ENCODE measurements at regions not wholly inside any gene's neighbourhood (a gene's known extent, or its start where the extent isn't known, plus 50 kb on each side); places are given as distances from the start of the nearest gene placed in this dataset.

GRCh38 chr22:26985206-26985605 lies 327.8 kb downstream of the MIAT start:
- Histone ChIP-seq H3K4me1 (peaks cover 0 to 7% (median 3%) of the 10 kb centered on the region in 4 donors), H3K27ac (no peak overlapping the region), H3K9me3 (no peaks in the 10 kb centered on the region), H3K4me3 (no peak overlapping the region), H3K36me3 (no peaks in the 10 kb centered on the region), H3K27me3 (peaks cover 0 to 10% (median 0%) of the 10 kb centered on the region in 3 donors)
- DNase-seq: no peak
- WGBS, 5 donors: 63 to 93% (median 84%) methylated on average over 2 of the region's 2 CpGs
- intact Hi-C loops (cut with DNase I; ENCODE audit: low total_unique reads): no loop called here
- TF ChIP-seq CTCF (IDR thresholded peaks at IDR 0.05) (no peak), EP300 (IDR thresholded peaks at IDR 0.05) (no peak), POLR2AphosphoS5 (IDR thresholded peaks at IDR 0.05) (no peak), POLR2A (IDR thresholded peaks at IDR 0.05) (no peak)

- H3K27ac ChIP-seq: no peak overlapping the region
- WGBS, 5 donors: 28 to 35% (median 32%) methylated on average over 11 of the region's 11 CpGs
- TF ChIP-seq POLR2AphosphoS5 (IDR thresholded peaks at IDR 0.05) (no peak), POLR2A (IDR thresholded peaks at IDR 0.05) (no peak), EP300 (IDR thresholded peaks at IDR 0.05) (no peak), CTCF (IDR thresholded peaks at IDR 0.05) (no peak)
- intact Hi-C loops (cut with DNase I; ENCODE audit: low total_unique reads): no loop called here
- H3K27me3 ChIP-seq: peaks cover 0 to 9% (median 0%) of the 10 kb centered on the region in 3 donors
- no peaks in the 10 kb centered on the region for H3K36me3 ChIP-seq
- H3K9me3 ChIP-seq: no peaks in the 10 kb centered on the region
- H3K4me1 ChIP-seq: peaks cover 0 to 6% (median 1%) of the 10 kb centered on the region in 4 donors
- no peak overlapping the region for H3K4me3 ChIP-seq
- DNase-seq: peak in 1 of 2 donors; percentile 77
Measured at GRCh38 chr22:26985931-26986782, 328.8 kb downstream of the MIAT start.

GRCh38 chr22:26986884-26987283 lies 329.5 kb downstream of the MIAT start:
- Histone ChIP-seq H3K4me3 (no peak overlapping the region), H3K9me3 (no peaks in the 10 kb centered on the region), H3K36me3 (no peaks in the 10 kb centered on the region), H3K27ac (no peak overlapping the region), H3K4me1 (peaks cover 0 to 6% (median under 1%) of the 10 kb centered on the region in 4 donors), H3K27me3 (peaks cover 0 to 9% (median 0%) of the 10 kb centered on the region in 3 donors)
- TF ChIP-seq EP300 (IDR thresholded peaks at IDR 0.05): no peak
- no peak for TF ChIP-seq CTCF (IDR thresholded peaks at IDR 0.05)
- TF ChIP-seq POLR2A (IDR thresholded peaks at IDR 0.05): no peak
- TF ChIP-seq POLR2AphosphoS5 (IDR thresholded peaks at IDR 0.05): no peak
- intact Hi-C loops (cut with DNase I; ENCODE audit: low total_unique reads): no loop called here
- no peak for DNase-seq
- WGBS, 5 donors: 14 to 30% (median 23%) methylated on average over 3 of the region's 3 CpGs

GRCh38 chr22:26990503-26991189 lies 333.3 kb downstream of the MIAT start:
- WGBS, 5 donors: 78 to 80% (median 79%) methylated on average over 7 of the region's 7 CpGs
- Histone ChIP-seq H3K4me3 (no peak overlapping the region), H3K27me3 (peaks cover 0 to 6% (median 0%) of the 10 kb centered on the region in 3 donors), H3K4me1 (peaks cover 0 to 11% (median 3%) of the 10 kb centered on the region in 4 donors), H3K27ac (no peak overlapping the region), H3K36me3 (no peaks in the 10 kb centered on the region), H3K9me3 (no peaks in the 10 kb centered on the region)
- no peak for DNase-seq
- intact Hi-C loops (cut with DNase I; ENCODE audit: low total_unique reads): no loop called here
- TF ChIP-seq POLR2AphosphoS5 (IDR thresholded peaks at IDR 0.05) (no peak), POLR2A (IDR thresholded peaks at IDR 0.05) (no peak), CTCF (IDR thresholded peaks at IDR 0.05) (no peak), EP300 (IDR thresholded peaks at IDR 0.05) (no peak)

Data from stomach (tissue), 8 donors.